Endothelial cell of umbilical vein (primary cell): ENCODE measurements at regions not wholly inside any gene's neighbourhood (a gene's known extent, or its start where the extent isn't known, plus 50 kb on each side); places are given as distances from the start of the nearest gene placed in this dataset.

Experiments
- BruUV-seq: library from RNA; stranded (reverse); fragments of 400-500 nt; replicated peaks from 2 replicates; lab custom pipeline; 2021; lab: Mats Ljungman, UMichigan
- CTCF ChIA-PET: fragments of 300-600, 350-600 bp; sonication (Branson Sonifier 250); formaldehyde crosslinking; loops from one replicate; lab custom pipeline; 2021; ENCODE audit warnings: antibody characterized with exemption, inconsistent platforms; lab: Charles Lee
- POLR2A ChIA-PET: fragments of 300-600, 350-600 bp; sonication (Branson Sonifier 250); formaldehyde crosslinking; loops from one replicate; lab custom pipeline; 2021; ENCODE audit warnings: antibody characterized with exemption, inconsistent platforms; lab: Charles Lee
- DNase-seq: peaks from one replicate; pipeline ENCODE4 v3.0.0-alpha.2; 2011; ENCODE audit warnings: low read depth, low spot score
- FAIRE-seq: peaks from 2 replicates; lab custom pipeline; 2011; peaks lifted over from hg19 to GRCh38; lab: Jason Lieb, UNC
- H2AFZ ChIP-seq: 2 replicates; pipeline ENCODE4 v1.6.0; 2012; ENCODE audit warnings: low read depth, low read length, control low read depth, inconsistent platforms
- H3K27ac ChIP-seq: 2 replicates; pipeline ENCODE4 v1.5.1; 2011; ENCODE audit warnings: low read depth, mild to moderate bottlenecking, control low read depth, low read length, moderate library complexity; ENCODE audit not compliant: insufficient read depth
- H3K27me3 ChIP-seq, 2 experiments: 2 replicates each; pipeline versions ENCODE4 v1.6.0 to v1.6.1; 2011; ENCODE audit warnings: low read length in 2 of 2, mixed read lengths in 1 of 2; ENCODE audit not compliant: control insufficient read depth in 2 of 2, insufficient read depth in 2 of 2
- H3K36me3 ChIP-seq, 2 experiments: 2 replicates in 1 of 2; 3 replicates in 1 of 2; pipeline ENCODE4 v1.5.1; 2011; ENCODE audit warnings: low read length in 2 of 2, mild to moderate bottlenecking in 1 of 2, moderate library complexity in 1 of 2; ENCODE audit not compliant: control insufficient read depth in 2 of 2, insufficient read depth in 2 of 2; ENCODE audit errors: extremely low read depth in 1 of 2
- H3K4me1 ChIP-seq: 3 replicates; pipeline ENCODE4 v1.5.1; 2011; ENCODE audit warnings: mild to moderate bottlenecking, low read length; ENCODE audit not compliant: control insufficient read depth, insufficient read depth; ENCODE audit errors: extremely low read depth
- H3K4me2 ChIP-seq: 2 replicates; pipeline ENCODE4 v1.6.1; 2011; ENCODE audit warnings: low read length, control low read depth, mixed read lengths; ENCODE audit not compliant: insufficient read depth
- H3K4me3 ChIP-seq, 3 experiments: fragments of 200-600 bp in 1 of 3; sonication (generic), shearing (Covaris generic) in 1 of 3; replicated peaks in 1 of 3; 2 replicates each; pipeline ENCODE4 v1.5.1; 2011 to 2016; ENCODE audit warnings: control low read depth in 3 of 3, low read length in 3 of 3, mild to moderate bottlenecking in 2 of 3, inconsistent platforms in 1 of 3, low read depth in 1 of 3, moderate library complexity in 1 of 3; ENCODE audit not compliant: insufficient read depth in 1 of 3
- H3K79me2 ChIP-seq: 2 replicates; pipeline ENCODE4 v1.6.0; 2012; ENCODE audit warnings: low read length, inconsistent platforms; ENCODE audit not compliant: control insufficient read depth, insufficient read depth
- H3K9ac ChIP-seq: replicated peaks from 2 replicates; pipeline ENCODE3; 2011; ENCODE audit warnings: low read length, control low read depth; ENCODE audit not compliant: insufficient read depth; ENCODE audit errors: extremely low read depth
- H3K9me1 ChIP-seq: replicated peaks from 3 replicates; pipeline ENCODE4 v1.6.0; 2011; ENCODE audit warnings: mild to moderate bottlenecking, low read length; ENCODE audit not compliant: control insufficient read depth, insufficient read depth; ENCODE audit errors: extremely low read depth
- H3K9me3 ChIP-seq: replicated peaks from 2 replicates; pipeline ENCODE4 v1.5.1; 2012; ENCODE audit warnings: low read length, inconsistent platforms; ENCODE audit not compliant: control insufficient read depth, insufficient read depth
- H4K20me1 ChIP-seq: replicated peaks from 2 replicates; pipeline ENCODE3; 2011; ENCODE audit warnings: mild to moderate bottlenecking, low read length; ENCODE audit not compliant: control insufficient read depth, insufficient read depth; ENCODE audit errors: extremely low read depth
- FOS ChIP-seq: IDR thresholded peaks from 2 replicates; pipeline ENCODE4 v1.6.1; 2011; ENCODE audit warnings: mild to moderate bottlenecking, low read length, moderate library complexity, borderline replicate concordance; ENCODE audit not compliant: insufficient read depth
- GATA2 ChIP-seq: IDR thresholded peaks from 2 replicates; pipeline ENCODE4 v1.7.0; 2011; ENCODE audit warnings: low read depth, mild to moderate bottlenecking, moderate library complexity, mixed read lengths, low read length; ENCODE audit not compliant: insufficient read length, insufficient read depth
- JUN ChIP-seq: IDR thresholded peaks from 2 replicates; pipeline ENCODE4 v1.6.1; 2011; ENCODE audit warnings: borderline replicate concordance, low read depth; ENCODE audit not compliant: insufficient read length, insufficient read depth
- MYC ChIP-seq: IDR thresholded peaks from one replicate; pipeline ENCODE4 v1.6.1; 2011; ENCODE audit warnings: mild to moderate bottlenecking, low read depth, low read length
- POLR2A ChIP-seq: IDR thresholded peaks from 2 replicates; pipeline ENCODE4 v1.6.1; 2012; ENCODE audit warnings: low read depth, mild to moderate bottlenecking, control low read depth, low read length
- POLR2AphosphoS5 ChIP-seq: IDR thresholded peaks from 2 replicates; pipeline ENCODE4 v1.6.1; 2012; ENCODE audit warnings: low read depth, mild to moderate bottlenecking, control low read depth, low read length, moderate library complexity; ENCODE audit not compliant: insufficient read depth
- dilution Hi-C: fragments of 300-500 bp; cut with MboI; formaldehyde crosslinking; loops from one replicate; pipeline ENCODE4 v1.15.0; 2019; ENCODE audit warnings: low sequenced_read_pairs; ENCODE audit not compliant: extremely low pct_ligation_motif_present
- intact Hi-C: fragments of 100-400 bp; cut with micrococcal nuclease; formaldehyde crosslinking; loops from one replicate; pipeline ENCODE4 v1.10.0; 2022
- TF ChIP-seq, protein P1 (sequence below): IDR thresholded peaks from 2 replicates; pipeline ENCODE4 v1.6.1; 2011; ENCODE audit not compliant: insufficient read depth, insufficient read length
- TF ChIP-seq, protein P2 (sequence below), 2 donors: IDR thresholded peaks; 1 replicate in 1 of 2; 2 replicates in 1 of 2; pipeline ENCODE4 v1.5.1; 2011; ENCODE audit warnings: low read length in 2 of 2, mild to moderate bottlenecking in 2 of 2, moderate library complexity in 2 of 2, control low read depth in 1 of 2, inconsistent platforms in 1 of 2, low read depth in 1 of 2; ENCODE audit not compliant: insufficient read depth in 1 of 2; ENCODE audit errors: extremely low read depth in 1 of 2

DNA sequence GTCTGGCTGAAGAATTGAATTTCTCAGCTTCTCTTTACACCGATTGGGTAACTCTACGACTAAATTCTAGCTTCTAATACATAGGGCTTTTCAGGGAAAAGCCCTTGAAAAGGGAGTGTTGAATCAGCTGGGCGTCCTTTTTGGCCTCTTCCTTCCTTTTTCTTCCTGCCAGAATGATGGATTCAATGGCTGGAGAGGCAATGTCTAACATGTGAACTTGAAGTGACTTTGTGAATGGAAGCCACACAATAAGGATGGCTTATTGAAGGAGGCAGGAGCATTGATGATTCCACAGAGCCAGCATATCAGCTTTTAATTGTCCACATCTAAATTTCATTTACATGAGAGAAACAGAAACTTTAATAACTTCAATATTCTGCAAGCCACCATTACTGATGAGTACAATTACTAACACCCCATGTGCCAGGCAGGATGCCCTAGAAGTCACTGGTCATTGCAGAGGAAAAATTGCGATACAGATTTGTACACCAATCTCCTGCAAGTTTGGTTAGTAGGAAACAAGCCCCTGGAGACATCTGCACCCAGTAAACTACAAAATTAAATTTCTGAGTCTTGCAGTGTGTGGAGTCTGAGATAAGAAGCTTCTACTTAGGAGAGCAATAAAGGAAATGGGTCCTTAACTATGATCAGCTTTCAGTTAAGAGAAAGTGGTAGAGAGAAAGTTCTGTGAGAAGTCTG is 56.1 kb downstream of the STYXL2 start:
- no peak overlapping the region for H2AFZ ChIP-seq
- H3K9ac ChIP-seq = no peak overlapping the region
- no peak overlapping the region for H3K4me2 ChIP-seq
- H3K36me3 ChIP-seq = no peaks in the 10 kb centered on the region
- H3K4me3 ChIP-seq = no peak overlapping the region
- intact Hi-C loops = no loop called here
- no peak overlapping the region for H3K27ac ChIP-seq
- CTCF ChIA-PET = interaction anchor here (1.7 kb wide), 1 partner anchor 13 kb away, joined by 4 read pairs; no protein-coding TSS in a partner anchor
- no peaks in the 10 kb centered on the region for H3K9me3 ChIP-seq
- POLR2A ChIA-PET = no interaction called here
- TF ChIP-seq GATA2 = no peak
- TF ChIP-seq JUN = no peak
- TF ChIP-seq FOS = no peak
- TF ChIP-seq, protein P1, sequence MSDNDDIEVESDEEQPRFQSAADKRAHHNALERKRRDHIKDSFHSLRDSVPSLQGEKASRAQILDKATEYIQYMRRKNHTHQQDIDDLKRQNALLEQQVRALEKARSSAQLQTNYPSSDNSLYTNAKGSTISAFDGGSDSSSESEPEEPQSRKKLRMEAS = no peak
- no peak for TF ChIP-seq POLR2A
- TF ChIP-seq POLR2AphosphoS5 = no peak
- H3K79me2 ChIP-seq = no peaks in the 10 kb centered on the region
- BruUV-seq = no TSS peak
- no peak for FAIRE-seq
- no peaks in the 10 kb centered on the region for H4K20me1 ChIP-seq
- peaks cover 0 to 1% of the 10 kb centered on the region in 2 experiments for H3K27me3 ChIP-seq
- no peaks in the 10 kb centered on the region for H3K4me1 ChIP-seq
- no peaks in the 10 kb centered on the region for H3K9me1 ChIP-seq
- DNase-seq = no peak
- dilution Hi-C loops = no loop called here

DNA sequence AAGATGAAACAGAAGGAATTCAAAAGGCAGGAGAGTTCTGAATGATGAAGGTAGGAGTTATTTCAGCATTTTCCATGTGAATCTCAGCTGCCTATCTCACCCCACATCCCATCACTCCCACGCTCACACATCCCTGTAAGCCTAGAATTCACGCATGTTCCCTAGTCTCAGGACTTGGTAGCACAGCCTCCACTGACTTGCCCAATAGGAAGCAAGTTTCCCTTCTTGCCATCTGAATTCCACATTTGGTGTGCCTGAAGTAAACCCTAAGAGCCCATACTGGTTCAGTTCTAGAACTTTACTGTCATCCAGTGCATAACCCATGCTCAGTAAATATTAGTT is 56.6 kb downstream of the STYXL2 start:
- no TSS peak for BruUV-seq
- H3K4me3 ChIP-seq = no peak overlapping the region
- H3K36me3 ChIP-seq = no peaks in the 10 kb centered on the region
- H2AFZ ChIP-seq = no peak overlapping the region
- H3K9me1 ChIP-seq = no peaks in the 10 kb centered on the region
- DNase-seq = no peak
- intact Hi-C loops = no loop called here
- TF ChIP-seq, protein P2, sequence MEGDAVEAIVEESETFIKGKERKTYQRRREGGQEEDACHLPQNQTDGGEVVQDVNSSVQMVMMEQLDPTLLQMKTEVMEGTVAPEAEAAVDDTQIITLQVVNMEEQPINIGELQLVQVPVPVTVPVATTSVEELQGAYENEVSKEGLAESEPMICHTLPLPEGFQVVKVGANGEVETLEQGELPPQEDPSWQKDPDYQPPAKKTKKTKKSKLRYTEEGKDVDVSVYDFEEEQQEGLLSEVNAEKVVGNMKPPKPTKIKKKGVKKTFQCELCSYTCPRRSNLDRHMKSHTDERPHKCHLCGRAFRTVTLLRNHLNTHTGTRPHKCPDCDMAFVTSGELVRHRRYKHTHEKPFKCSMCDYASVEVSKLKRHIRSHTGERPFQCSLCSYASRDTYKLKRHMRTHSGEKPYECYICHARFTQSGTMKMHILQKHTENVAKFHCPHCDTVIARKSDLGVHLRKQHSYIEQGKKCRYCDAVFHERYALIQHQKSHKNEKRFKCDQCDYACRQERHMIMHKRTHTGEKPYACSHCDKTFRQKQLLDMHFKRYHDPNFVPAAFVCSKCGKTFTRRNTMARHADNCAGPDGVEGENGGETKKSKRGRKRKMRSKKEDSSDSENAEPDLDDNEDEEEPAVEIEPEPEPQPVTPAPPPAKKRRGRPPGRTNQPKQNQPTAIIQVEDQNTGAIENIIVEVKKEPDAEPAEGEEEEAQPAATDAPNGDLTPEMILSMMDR (IDR thresholded peaks at IDR 0.05; ENCODE audit: extremely low read depth in 1 of 2, insufficient read depth in 1 of 2, low read depth in 1 of 2, low read length in 2 of 2) = no peak
- TF ChIP-seq MYC (no peak), FOS (no peak)
- no peaks in the 10 kb centered on the region for H3K4me1 ChIP-seq
- no peak overlapping the region for H3K4me2 ChIP-seq
- FAIRE-seq = no peak
- H3K27me3 ChIP-seq = peaks cover 0 to 1% of the 10 kb centered on the region in 2 experiments
- no peak overlapping the region for H3K9ac ChIP-seq
- no peaks in the 10 kb centered on the region for H4K20me1 ChIP-seq
- H3K9me3 ChIP-seq = no peaks in the 10 kb centered on the region
- dilution Hi-C loops = no loop called here
- ChIA-PET POLR2A (no interaction called here), CTCF (interaction anchor here (1.7 kb wide), 1 partner anchor 13 kb away, joined by 4 read pairs; no protein-coding TSS in a partner anchor)
- H3K27ac ChIP-seq = no peak overlapping the region
- H3K79me2 ChIP-seq = no peaks in the 10 kb centered on the region
